Keratinocyte (primary cell): ENCODE measurements at regions not wholly inside any gene's neighbourhood (a gene's known extent, or its start where the extent isn't known, plus 50 kb on each side); places are given as distances from the start of the nearest gene placed in this dataset.
"Not testable (repeated sequence)": the region's sequence is repeated elsewhere in the genome, so short reads cannot be mapped to it uniquely, and the experiment has no call there.

Source experiments
- DNase-seq: peaks from one replicate; pipeline ENCODE4 v3.0.0-alpha.2; 2011; ENCODE audit warnings: low read depth, missing footprints, low spot score
- FAIRE-seq: peaks from 2 replicates; lab custom pipeline; 2011; peaks lifted over from hg19 to GRCh38; lab: Jason Lieb, UNC
- H2AFZ ChIP-seq: 2 replicates; pipeline ENCODE4 v1.6.0; 2012; ENCODE audit warnings: low read length, control low read depth, inconsistent platforms; ENCODE audit not compliant: control insufficient read depth
- H3K27ac ChIP-seq: 2 replicates; pipeline ENCODE4 v1.5.1; 2011; ENCODE audit warnings: low read length; ENCODE audit not compliant: control insufficient read depth, insufficient read depth
- H3K27me3 ChIP-seq: 3 replicates; pipeline ENCODE4 v1.6.0; 2011; ENCODE audit warnings: low read length; ENCODE audit not compliant: control insufficient read depth, insufficient read depth; ENCODE audit errors: extremely low read depth
- H3K36me3 ChIP-seq, 2 experiments: 2 replicates in 1 of 2; 3 replicates in 1 of 2; pipeline ENCODE4 v1.5.1; 2011; ENCODE audit warnings: low read length in 2 of 2, mild to moderate bottlenecking in 1 of 2; ENCODE audit not compliant: control insufficient read depth in 2 of 2, insufficient read depth in 2 of 2; ENCODE audit errors: extremely low read depth in 1 of 2
- H3K4me1 ChIP-seq: 3 replicates; pipeline ENCODE4 v1.5.1; 2011; ENCODE audit warnings: low read length; ENCODE audit not compliant: control insufficient read depth, insufficient read depth; ENCODE audit errors: extremely low read depth
- H3K4me2 ChIP-seq: 3 replicates; pipeline ENCODE4 v1.6.0; 2011; ENCODE audit warnings: low read depth, low read length; ENCODE audit not compliant: control insufficient read depth, insufficient read depth; ENCODE audit errors: extremely low read depth
- H3K4me3 ChIP-seq, 3 experiments: fragments of 200-600 bp in 1 of 3; sonication (generic) in 1 of 3; 2 replicates in 2 of 3; 3 replicates in 1 of 3; pipeline ENCODE4 v1.5.1; 2011 to 2016; ENCODE audit warnings: low read length in 3 of 3, mild to moderate bottlenecking in 3 of 3, control low read depth in 2 of 3, inconsistent platforms in 1 of 3, low read depth in 1 of 3, mixed read lengths in 1 of 3, mixed run types in 1 of 3, moderate library complexity in 1 of 3; ENCODE audit not compliant: control insufficient read depth in 2 of 3, insufficient read depth in 2 of 3; ENCODE audit errors: extremely low read depth in 1 of 3
- H3K79me2 ChIP-seq: 2 replicates; pipeline ENCODE4 v1.6.0; 2012; ENCODE audit warnings: low read length; ENCODE audit not compliant: control insufficient read depth, insufficient read depth
- H3K9ac ChIP-seq: 3 replicates; pipeline ENCODE4 v1.6.0; 2011; ENCODE audit warnings: low read length; ENCODE audit not compliant: control insufficient read depth, insufficient read depth; ENCODE audit errors: extremely low read depth
- H3K9me1 ChIP-seq: 3 replicates; pipeline ENCODE4 v1.6.0; 2011; ENCODE audit warnings: low read length; ENCODE audit not compliant: control insufficient read depth, insufficient read depth; ENCODE audit errors: extremely low read depth
- H3K9me3 ChIP-seq: 2 replicates; pipeline ENCODE4 v1.5.1; 2012; ENCODE audit warnings: low read depth, low read length; ENCODE audit not compliant: control insufficient read depth
- H4K20me1 ChIP-seq: 3 replicates; pipeline ENCODE4 v1.6.0; 2011; ENCODE audit warnings: low read length; ENCODE audit not compliant: control insufficient read depth, insufficient read depth; ENCODE audit errors: extremely low read depth
- CTCF ChIP-seq, 3 experiments: IDR thresholded peaks in 1 of 3; conservative IDR thresholded peaks in 1 of 3; optimal IDR thresholded peaks in 1 of 3; 2 replicates in 2 of 3; 3 replicates in 1 of 3; pipeline versions ENCODE3 to v1.5.1; 2011; ENCODE audit warnings: low read length in 3 of 3, mild to moderate bottlenecking in 3 of 3, moderate library complexity in 2 of 3, control low read depth in 1 of 3, inconsistent platforms in 1 of 3; ENCODE audit not compliant: insufficient read depth in 2 of 3; ENCODE audit errors: extremely low read depth in 1 of 3
- EZH2 ChIP-seq: IDR thresholded peaks from one replicate; pipeline ENCODE4 v1.6.1; 2012; ENCODE audit warnings: inconsistent platforms, mild to moderate bottlenecking, low read length, moderate library complexity
- dilution Hi-C: fragments of 300-500 bp; cut with MboI; formaldehyde crosslinking; loops from one replicate; pipeline ENCODE4 v1.7.0; 2020; ENCODE audit warnings: low sequenced_read_pairs; ENCODE audit not compliant: extremely low pct_ligation_motif_present

GRCh38 chr3:75840160-75840559, 54.8 kb upstream of the ZNF717 start:
- FAIRE-seq, H3K9me3 ChIP-seq, dilution Hi-C loops, DNase-seq, H3K4me3 ChIP-seq, H3K9me1 ChIP-seq, H3K36me3 ChIP-seq, H3K9ac ChIP-seq, H3K79me2 ChIP-seq, H3K4me2 ChIP-seq, H3K27me3 ChIP-seq, H2AFZ ChIP-seq, H4K20me1 ChIP-seq, H3K27ac ChIP-seq, H3K4me1 ChIP-seq: not testable (repeated sequence)

GRCh38 chr3:75850301-75851008, 65.1 kb upstream of the ZNF717 start:
- FAIRE-seq, DNase-seq, H3K36me3 ChIP-seq, H3K9ac ChIP-seq, H2AFZ ChIP-seq, H3K27me3 ChIP-seq, H3K4me1 ChIP-seq, dilution Hi-C loops, H3K79me2 ChIP-seq, H3K9me3 ChIP-seq, H3K27ac ChIP-seq, H4K20me1 ChIP-seq, H3K9me1 ChIP-seq, H3K4me3 ChIP-seq, H3K4me2 ChIP-seq: not testable (repeated sequence)

- TF ChIP-seq EZH2 (no peak), CTCF (optimal IDR thresholded peaks at IDR 0.05 in 1 of 3, IDR thresholded peaks at IDR 0.05 in 1 of 3, conservative IDR thresholded peaks at IDR 0.05 in 1 of 3; ENCODE audit: extremely low read depth in 1 of 3, insufficient read depth in 2 of 3, low read length in 3 of 3) (no peak)
- Histone ChIP-seq H3K27ac (no peak overlapping the region), H3K9me1 (no peaks in the 10 kb centered on the region), H3K9ac (no peak overlapping the region), H3K79me2 (no peaks in the 10 kb centered on the region), H3K27me3 (no peaks in the 10 kb centered on the region), H3K9me3 (no peaks in the 10 kb centered on the region), H4K20me1 (no peaks in the 10 kb centered on the region), H3K4me1 (no peaks in the 10 kb centered on the region), H3K4me3 (no peak overlapping the region), H2AFZ (no peak overlapping the region), H3K36me3 (no peaks in the 10 kb centered on the region), H3K4me2 (no peak overlapping the region)
- dilution Hi-C loops, result no loop called here
- FAIRE-seq (no peak), DNase-seq (no peak)
Observed at GRCh38 chr3:75863130-75863529, 77.8 kb upstream of the ZNF717 start.
